GM23338 (cell line): ENCODE measurements at regions not wholly inside any gene's neighbourhood (a gene's known extent, or its start where the extent isn't known, plus 50 kb on each side); places are given as distances from the start of the nearest gene placed in this dataset.

ENCODE experiments used
- ATAC-seq: fragments of 200-7000 bp; cut with Tn5 transposase; 3 replicates; pipeline ENCODE4 v1.9.1; 2020
- DNase-seq: peaks from one replicate; pipeline ENCODE4 v3.0.0-alpha.2; 2015; ENCODE audit warnings: low spot score
- H2AFZ ChIP-seq: fragments of 200-600 bp; sonication (generic); 2 replicates; pipeline ENCODE4 v1.8.0; 2016; ENCODE audit warnings: antibody characterized with exemption, mild to moderate bottlenecking, moderate library complexity
- H3F3A ChIP-seq: fragments of 200-600 bp; sonication (generic); replicated peaks from 2 replicates; pipeline ENCODE4 v1.8.0; 2017; ENCODE audit warnings: antibody characterized with exemption, mixed run types, low read depth
- H3K27ac ChIP-seq: fragments of 200-600 bp; sonication (generic); 2 replicates; pipeline ENCODE4 v1.6.1; 2016; ENCODE audit warnings: low read depth
- H3K27me3 ChIP-seq: fragments of 200-600 bp; sonication (generic); 2 replicates; pipeline ENCODE4 v1.8.0; 2016; ENCODE audit warnings: mild to moderate bottlenecking, mixed run types, moderate library complexity; ENCODE audit not compliant: insufficient read depth
- H3K36me3 ChIP-seq: fragments of 200-600 bp; sonication (generic); 2 replicates; pipeline ENCODE4 v1.8.0; 2016; ENCODE audit warnings: mild to moderate bottlenecking; ENCODE audit not compliant: insufficient read depth
- H3K4me1 ChIP-seq: fragments of 200-600 bp; sonication (generic); 2 replicates; pipeline ENCODE4 v1.8.0; 2016; ENCODE audit warnings: mild to moderate bottlenecking, moderate library complexity; ENCODE audit not compliant: insufficient read depth
- H3K4me2 ChIP-seq: fragments of 200-600 bp; sonication (generic); 2 replicates; pipeline ENCODE4 v1.7.1; 2017; ENCODE audit warnings: mixed run types
- H3K4me3 ChIP-seq: fragments of 200-600 bp; sonication (generic); 2 replicates; pipeline ENCODE4 v1.6.1; 2016; ENCODE audit warnings: mixed run types
- H3K79me2 ChIP-seq: fragments of 200-600 bp; sonication (generic); replicated peaks from 2 replicates; pipeline ENCODE4 v1.8.0; 2017; ENCODE audit warnings: mild to moderate bottlenecking; ENCODE audit not compliant: insufficient read depth
- H3K9me2 ChIP-seq: fragments of 200-600 bp; sonication (generic); 2 replicates; pipeline ENCODE4 v1.8.0; 2017; ENCODE audit not compliant: insufficient read depth
- H4K20me1 ChIP-seq: fragments of 200-600 bp; sonication (generic); replicated peaks from 2 replicates; pipeline ENCODE4 v1.8.0; 2017; ENCODE audit warnings: mild to moderate bottlenecking; ENCODE audit not compliant: insufficient read depth
- H3K27ac Mint-ChIP-seq: 2 replicates; pipeline ENCODE4 v1.8.0; 2020; ENCODE audit warnings: inconsistent platforms, mild to moderate bottlenecking, moderate library complexity, mixed read lengths
- H3K27me3 Mint-ChIP-seq: 3 replicates; pipeline ENCODE4 v1.8.0; 2022; ENCODE audit warnings: low read depth, mild to moderate bottlenecking, moderate library complexity, mixed read lengths, inconsistent platforms; ENCODE audit not compliant: insufficient read depth, poor library complexity
- H3K36me3 Mint-ChIP-seq: 3 replicates; pipeline ENCODE4 v1.8.0; 2021; ENCODE audit warnings: low read depth, mild to moderate bottlenecking, inconsistent platforms, moderate library complexity, mixed read lengths
- H3K4me1 Mint-ChIP-seq: 3 replicates; pipeline ENCODE4 v1.8.0; 2020; ENCODE audit warnings: mild to moderate bottlenecking, inconsistent platforms, mixed read lengths
- H3K4me3 Mint-ChIP-seq: 3 replicates; pipeline ENCODE4 v1.8.0; 2021; ENCODE audit warnings: moderate library complexity, mild to moderate bottlenecking, inconsistent platforms, mixed read lengths
- H3K9me3 Mint-ChIP-seq: 3 replicates; pipeline ENCODE4 v1.8.0; 2020; ENCODE audit warnings: moderate library complexity, mild to moderate bottlenecking, inconsistent platforms, mixed read lengths
- CREB1 ChIP-seq: fragments of 250-450 bp; sonication (Bioruptor Pico); IDR thresholded peaks from 2 replicates; pipeline ENCODE4 v1.5.0; 2020; ENCODE audit warnings: low read depth, mild to moderate bottlenecking, moderate library complexity
- CTCF ChIP-seq, 2 experiments: fragments of 200-600 bp in 1 of 2; sonication (generic) in 1 of 2; conservative IDR thresholded peaks; 2 replicates each; pipeline versions ENCODE4 v1.5.1 to v1.6.1; 2016 to 2017; ENCODE audit warnings: antibody characterized with exemption in 2 of 2, low read depth in 2 of 2, mild to moderate bottlenecking in 2 of 2, moderate library complexity in 1 of 2
- ETS1 ChIP-seq: IDR thresholded peaks from 2 replicates; pipeline ENCODE4 v1.6.1; 2016; ENCODE audit warnings: antibody characterized with exemption
- EZH2 ChIP-seq: fragments of 200-600 bp; sonication (generic); IDR thresholded peaks from one replicate; pipeline ENCODE4 v1.8.0; 2017; ENCODE audit warnings: antibody characterized with exemption, mild to moderate bottlenecking, low read depth; ENCODE audit not compliant: unreplicated experiment
- EZH2phosphoT487 ChIP-seq: fragments of 200-600 bp; sonication (generic); IDR thresholded peaks from one replicate; pipeline ENCODE4 v1.8.1; 2018; ENCODE audit warnings: antibody characterized with exemption; ENCODE audit not compliant: unreplicated experiment
- JUNB ChIP-seq: IDR thresholded peaks from one replicate; pipeline ENCODE4 v1.6.1; 2016; ENCODE audit warnings: antibody characterized with exemption; ENCODE audit not compliant: unreplicated experiment
- NANOG ChIP-seq: IDR thresholded peaks from 2 replicates; pipeline ENCODE4 v1.6.1; 2016; ENCODE audit warnings: antibody characterized with exemption, borderline replicate concordance
- POLR2AphosphoS5 ChIP-seq: IDR thresholded peaks from 2 replicates; pipeline ENCODE4 v1.6.1; 2016; ENCODE audit warnings: antibody characterized with exemption, low read depth
- REST ChIP-seq: IDR thresholded peaks from one replicate; pipeline ENCODE4 v1.6.1; 2018; ENCODE audit warnings: antibody characterized with exemption; ENCODE audit not compliant: unreplicated experiment
- STAT1 ChIP-seq: IDR thresholded peaks from one replicate; pipeline ENCODE4 v1.6.1; 2016; ENCODE audit warnings: antibody characterized with exemption; ENCODE audit not compliant: unreplicated experiment
- ZNF114 ChIP-seq: fragments of 250-450 bp; sonication (Bioruptor Pico); IDR thresholded peaks from 2 replicates; pipeline ENCODE4 v1.5.0; 2020; ENCODE audit warnings: mild to moderate bottlenecking, moderate library complexity
- ZNF331 ChIP-seq: fragments of 250-450 bp; sonication (Bioruptor Pico); IDR thresholded peaks from 2 replicates; pipeline ENCODE4 v1.5.0; 2020; ENCODE audit warnings: low read depth, mild to moderate bottlenecking, moderate library complexity
- ZNF462 ChIP-seq: fragments of 250-450 bp; sonication (Bioruptor Pico); IDR thresholded peaks from 2 replicates; pipeline ENCODE4 v1.5.0; 2020; ENCODE audit warnings: mild to moderate bottlenecking, moderate library complexity

- Histone ChIP-seq H4K20me1 (no peaks in the 10 kb centered on the region), H3K36me3 (no peaks in the 10 kb centered on the region), H3K9me2 (no peaks in the 10 kb centered on the region), H2AFZ (no peak overlapping the region), H3K4me1 (no peaks in the 10 kb centered on the region), H3K27ac (no peak overlapping the region), H3K79me2 (no peaks in the 10 kb centered on the region), H3K4me2 (no peak overlapping the region), H3K27me3 (no peaks in the 10 kb centered on the region), H3K4me3 (no peak overlapping the region), H3F3A (no peaks in the 10 kb centered on the region)
- DNase-seq (no peak), ATAC-seq (no peak)
- peaks cover 8% of the 10 kb centered on the region for H3K27me3 Mint-ChIP-seq
- no peak overlapping the region for H3K4me3 Mint-ChIP-seq
- no peak for TF ChIP-seq EZH2phosphoT487
- TF ChIP-seq ZNF331 (CRISPR knock-in tag) = no peak
- TF ChIP-seq ZNF462 (CRISPR knock-in tag) = no peak
- no peak for TF ChIP-seq CTCF (conservative IDR thresholded peaks at IDR 0.05; ENCODE audit: low read depth in 2 of 2)
- no peak for TF ChIP-seq ZNF114 (CRISPR knock-in tag)
- no peak for TF ChIP-seq REST
- TF ChIP-seq JUNB = no peak
- no peak for TF ChIP-seq POLR2AphosphoS5
- TF ChIP-seq STAT1 = no peak
- TF ChIP-seq EZH2 = no peak
- no peak for TF ChIP-seq ETS1
- TF ChIP-seq NANOG = no peak
- no peak for TF ChIP-seq CREB1 (CRISPR knock-in tag)
- H3K36me3 Mint-ChIP-seq = peaks cover 46% of the 10 kb centered on the region
- H3K9me3 Mint-ChIP-seq = peaks cover 81% of the 10 kb centered on the region
- no peak overlapping the region for H3K27ac Mint-ChIP-seq
- H3K4me1 Mint-ChIP-seq = no peaks in the 10 kb centered on the region
These were observed 321.1 kb upstream of the SALL3 start for GRCh38 chr18:78658531-78658930.
